ENCODE measurements at regions not wholly inside any gene's neighbourhood (a gene's known extent, or its start where the extent isn't known, plus 50 kb on each side); places are given as distances from the start of the nearest gene placed in this dataset.

GRCh38 chr5:72760259-72760658, 56.2 kb upstream of the TNPO1 start:
- dilution Hi-C loops (cut with MboI; ENCODE audit: extremely low pct_ligation_motif_present, low sequenced_read_pairs), result no loop called here
- no peak overlapping the region for H3K4me3 ChIP-seq (ENCODE audit: control insufficient read depth in 2 of 3, extremely low read depth in 1 of 3, insufficient read depth in 2 of 3, low read depth in 1 of 3, low read length in 3 of 3)
- no peak for DNase-seq (ENCODE audit: low read depth, low spot score)

GRCh38 chr5:72752909-72753308, 63.6 kb upstream of the TNPO1 start:
- Histone ChIP-seq H2AFZ (ENCODE audit: control insufficient read depth, low read length) (no peak overlapping the region), H3K9me1 (ENCODE audit: control insufficient read depth, extremely low read depth, insufficient read depth, low read length) (no peaks in the 10 kb centered on the region), H3K27ac (ENCODE audit: control insufficient read depth, insufficient read depth, low read length) (no peak overlapping the region), H3K4me3 (ENCODE audit: control insufficient read depth in 2 of 3, extremely low read depth in 1 of 3, insufficient read depth in 2 of 3, low read depth in 1 of 3, low read length in 3 of 3) (no peak overlapping the region), H3K36me3 (ENCODE audit: control insufficient read depth in 2 of 2, extremely low read depth in 1 of 2, insufficient read depth in 2 of 2, low read length in 2 of 2) (no peaks in the 10 kb centered on the region), H3K79me2 (ENCODE audit: control insufficient read depth, insufficient read depth, low read length) (no peaks in the 10 kb centered on the region), H3K4me1 (ENCODE audit: control insufficient read depth, extremely low read depth, insufficient read depth, low read length) (no peaks in the 10 kb centered on the region), H3K27me3 (ENCODE audit: control insufficient read depth, extremely low read depth, insufficient read depth, low read length) (no peaks in the 10 kb centered on the region), H3K4me2 (ENCODE audit: control insufficient read depth, extremely low read depth, insufficient read depth, low read depth, low read length) (no peak overlapping the region), H3K9ac (ENCODE audit: control insufficient read depth, extremely low read depth, insufficient read depth, low read length) (no peak overlapping the region), H3K9me3 (ENCODE audit: control insufficient read depth, low read depth, low read length) (no peaks in the 10 kb centered on the region), H4K20me1 (ENCODE audit: control insufficient read depth, extremely low read depth, insufficient read depth, low read length) (no peaks in the 10 kb centered on the region)
- TF ChIP-seq CTCF (optimal IDR thresholded peaks at IDR 0.05 in 1 of 3, IDR thresholded peaks at IDR 0.05 in 1 of 3, conservative IDR thresholded peaks at IDR 0.05 in 1 of 3; ENCODE audit: extremely low read depth in 1 of 3, insufficient read depth in 2 of 3, low read length in 3 of 3) (peak in 1 of 3 experiments; percentile 32), EZH2 (IDR thresholded peaks at IDR 0.05; ENCODE audit: low read length) (no peak)
- dilution Hi-C loops (cut with MboI; ENCODE audit: extremely low pct_ligation_motif_present, low sequenced_read_pairs), result no loop called here
- no peak for DNase-seq (ENCODE audit: low read depth, low spot score)
- no peak for FAIRE-seq

More at GRCh38 chr5:72760259-72760658, 56.2 kb upstream of the TNPO1 start:
- TF ChIP-seq CTCF (optimal IDR thresholded peaks at IDR 0.05 in 1 of 3, IDR thresholded peaks at IDR 0.05 in 1 of 3, conservative IDR thresholded peaks at IDR 0.05 in 1 of 3; ENCODE audit: extremely low read depth in 1 of 3, insufficient read depth in 2 of 3, low read length in 3 of 3), result no peak
- no peak for TF ChIP-seq EZH2 (IDR thresholded peaks at IDR 0.05; ENCODE audit: low read length)
- H3K4me1 ChIP-seq (ENCODE audit: control insufficient read depth, extremely low read depth, insufficient read depth, low read length), result no peaks in the 10 kb centered on the region
- H3K79me2 ChIP-seq (ENCODE audit: control insufficient read depth, insufficient read depth, low read length), result no peaks in the 10 kb centered on the region
- H2AFZ ChIP-seq (ENCODE audit: control insufficient read depth, low read length), result no peak overlapping the region
- no peaks in the 10 kb centered on the region for H3K9me3 ChIP-seq (ENCODE audit: control insufficient read depth, low read depth, low read length)
- H3K27ac ChIP-seq (ENCODE audit: control insufficient read depth, insufficient read depth, low read length), result no peak overlapping the region
- no peaks in the 10 kb centered on the region for H3K36me3 ChIP-seq (ENCODE audit: control insufficient read depth in 2 of 2, extremely low read depth in 1 of 2, insufficient read depth in 2 of 2, low read length in 2 of 2)
- no peaks in the 10 kb centered on the region for H3K9me1 ChIP-seq (ENCODE audit: control insufficient read depth, extremely low read depth, insufficient read depth, low read length)
- H3K9ac ChIP-seq (ENCODE audit: control insufficient read depth, extremely low read depth, insufficient read depth, low read length), result no peak overlapping the region
- FAIRE-seq, result no peak
- no peaks in the 10 kb centered on the region for H3K27me3 ChIP-seq (ENCODE audit: control insufficient read depth, extremely low read depth, insufficient read depth, low read length)
- no peaks in the 10 kb centered on the region for H4K20me1 ChIP-seq (ENCODE audit: control insufficient read depth, extremely low read depth, insufficient read depth, low read length)
- H3K4me2 ChIP-seq (ENCODE audit: control insufficient read depth, extremely low read depth, insufficient read depth, low read depth, low read length), result no peak overlapping the region
